Vagina (tissue), 2 donors: ENCODE measurements at regions not wholly inside any gene's neighbourhood (a gene's known extent, or its start where the extent isn't known, plus 50 kb on each side); places are given as distances from the start of the nearest gene placed in this dataset.
"Not testable (repeated sequence)": the region's sequence is repeated elsewhere in the genome, so short reads cannot be mapped to it uniquely, and the experiment has no call there.

Experiments
- POLR2A ChIP-seq, 2 donors: fragments of 450-650 bp; IDR thresholded peaks; one replicate each; pipeline ENCODE4 v1.6.1; 2017; ENCODE audit warnings: antibody characterized with exemption in 2 of 2, mild to moderate bottlenecking in 2 of 2, moderate library complexity in 2 of 2
- TF ChIP-seq, protein P1 (sequence below), 3 experiments: fragments of 450-650 bp in 2 of 3; fragments of 200-600 bp in 1 of 3; sonication (generic) in 1 of 3; IDR thresholded peaks; one replicate each; pipeline ENCODE4 v1.5.1; 2017 to 2019; ENCODE audit warnings: antibody characterized with exemption in 3 of 3, mild to moderate bottlenecking in 2 of 3, moderate library complexity in 2 of 3

DNA sequence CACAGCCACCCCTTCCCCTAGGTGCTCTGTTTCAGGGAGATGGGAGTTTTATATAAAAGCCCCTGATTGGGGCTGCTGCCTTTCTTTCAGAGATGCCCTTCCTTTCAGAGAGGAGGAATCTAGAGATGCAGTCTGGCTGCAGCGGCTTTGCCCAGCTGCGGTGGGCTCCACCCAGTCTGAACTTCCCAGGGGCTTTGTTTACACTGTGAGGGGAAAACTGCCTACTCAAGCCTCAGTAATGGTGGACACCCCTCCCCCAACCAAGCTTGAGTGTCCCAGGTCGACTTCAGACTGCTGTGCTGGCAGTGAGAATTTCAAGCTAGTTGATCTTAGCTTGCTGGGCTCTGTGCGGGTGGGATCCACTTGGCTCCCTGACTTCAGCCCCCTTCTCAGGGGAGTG, 148.4 kb upstream of the CXCR4 start:
- TF ChIP-seq, protein P1, sequence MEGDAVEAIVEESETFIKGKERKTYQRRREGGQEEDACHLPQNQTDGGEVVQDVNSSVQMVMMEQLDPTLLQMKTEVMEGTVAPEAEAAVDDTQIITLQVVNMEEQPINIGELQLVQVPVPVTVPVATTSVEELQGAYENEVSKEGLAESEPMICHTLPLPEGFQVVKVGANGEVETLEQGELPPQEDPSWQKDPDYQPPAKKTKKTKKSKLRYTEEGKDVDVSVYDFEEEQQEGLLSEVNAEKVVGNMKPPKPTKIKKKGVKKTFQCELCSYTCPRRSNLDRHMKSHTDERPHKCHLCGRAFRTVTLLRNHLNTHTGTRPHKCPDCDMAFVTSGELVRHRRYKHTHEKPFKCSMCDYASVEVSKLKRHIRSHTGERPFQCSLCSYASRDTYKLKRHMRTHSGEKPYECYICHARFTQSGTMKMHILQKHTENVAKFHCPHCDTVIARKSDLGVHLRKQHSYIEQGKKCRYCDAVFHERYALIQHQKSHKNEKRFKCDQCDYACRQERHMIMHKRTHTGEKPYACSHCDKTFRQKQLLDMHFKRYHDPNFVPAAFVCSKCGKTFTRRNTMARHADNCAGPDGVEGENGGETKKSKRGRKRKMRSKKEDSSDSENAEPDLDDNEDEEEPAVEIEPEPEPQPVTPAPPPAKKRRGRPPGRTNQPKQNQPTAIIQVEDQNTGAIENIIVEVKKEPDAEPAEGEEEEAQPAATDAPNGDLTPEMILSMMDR (IDR thresholded peaks at IDR 0.05), result not testable (repeated sequence)
- TF ChIP-seq POLR2A (IDR thresholded peaks at IDR 0.05), result not testable (repeated sequence)
